ENCODE measurements at regions not wholly inside any gene's neighbourhood (a gene's known extent, or its start where the extent isn't known, plus 50 kb on each side); places are given as distances from the start of the nearest gene placed in this dataset.
"Not testable (repeated sequence)": the region's sequence is repeated elsewhere in the genome, so short reads cannot be mapped to it uniquely, and the experiment has no call there.

DNA sequence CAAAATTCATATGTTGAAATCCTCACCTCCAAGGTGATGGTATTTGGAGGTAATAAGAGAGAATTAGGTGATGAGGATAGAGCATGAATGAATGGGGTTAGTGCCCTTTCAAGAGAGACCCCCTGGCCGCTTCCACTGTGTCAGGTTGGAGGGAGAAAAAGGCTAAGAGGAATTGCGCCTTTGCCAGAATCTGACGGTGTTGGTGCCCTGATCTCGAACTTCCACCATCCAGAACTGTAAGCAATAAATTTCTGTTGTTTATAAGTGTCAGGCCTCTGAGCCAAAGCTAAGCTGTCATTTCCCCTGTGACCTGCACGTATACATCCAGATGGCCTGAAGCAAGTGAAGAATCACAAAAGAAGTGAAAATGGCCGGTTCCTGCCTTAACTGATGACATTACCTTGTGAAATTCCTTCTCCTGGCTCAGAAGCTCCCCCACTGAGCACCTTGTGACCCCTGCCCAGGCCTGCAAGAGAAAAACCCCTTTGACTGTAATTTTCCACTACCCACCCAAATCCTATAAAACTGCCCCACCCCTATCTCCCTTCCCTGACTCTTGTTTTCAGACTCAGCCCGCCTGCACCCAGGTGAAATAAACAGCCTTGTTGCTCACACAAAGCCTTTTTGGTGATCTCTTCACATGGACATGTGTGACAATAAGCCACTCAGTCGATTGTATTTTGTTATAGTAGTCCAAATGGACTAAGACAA lies 878.9 kb upstream of the GOT2 start:
- POLR2A ChIA-PET; H3K4me3 ChIP-seq (replicated peaks in 1 of 3; ENCODE audit: insufficient read depth in 1 of 3, low read depth in 2 of 3, low read length in 3 of 3); ATAC-seq; H3K79me2 ChIP-seq (ENCODE audit: insufficient read depth, low read length); H3K27me3 ChIP-seq (ENCODE audit: control insufficient read depth in 1 of 2, insufficient read depth in 2 of 2, low read length in 2 of 2); H3K9ac ChIP-seq (ENCODE audit: insufficient read depth, low read depth, low read length); H2AFZ ChIP-seq (ENCODE audit: low read length); BruUV-seq (replicated peaks); H3K27ac ChIP-seq (ENCODE audit: extremely low read length, insufficient read depth, low read length); intact Hi-C loops (cut with micrococcal nuclease; ENCODE audit: unreplicated experiment); in situ Hi-C loops (cut with HindIII; ENCODE audit: extremely low pct_ligation_motif_present, low pct_unique_long_range_greater_than_20kb); H3K4me2 ChIP-seq (ENCODE audit: low read depth, low read length); CTCF ChIA-PET (ENCODE audit: low intra/inter-chr PET ratio, low total read pairs); DNase-seq (ENCODE audit: low spot score); H3K4me1 ChIP-seq (ENCODE audit: insufficient read depth, low read length); FAIRE-seq; H4K20me1 ChIP-seq (ENCODE audit: insufficient read depth, low read length); H3K36me3 ChIP-seq (replicated peaks in 1 of 2; ENCODE audit: control insufficient read depth in 1 of 2, insufficient read depth in 2 of 2, low read length in 2 of 2): not testable (repeated sequence)
- 22% methylated on average over 8 of the region's 8 CpGs for WGBS (ENCODE audit: low lambda C conversion rate)
- H3K9me3 ChIP-seq (ENCODE audit: low read length): peaks cover 49% of the 10 kb centered on the region

DNA sequence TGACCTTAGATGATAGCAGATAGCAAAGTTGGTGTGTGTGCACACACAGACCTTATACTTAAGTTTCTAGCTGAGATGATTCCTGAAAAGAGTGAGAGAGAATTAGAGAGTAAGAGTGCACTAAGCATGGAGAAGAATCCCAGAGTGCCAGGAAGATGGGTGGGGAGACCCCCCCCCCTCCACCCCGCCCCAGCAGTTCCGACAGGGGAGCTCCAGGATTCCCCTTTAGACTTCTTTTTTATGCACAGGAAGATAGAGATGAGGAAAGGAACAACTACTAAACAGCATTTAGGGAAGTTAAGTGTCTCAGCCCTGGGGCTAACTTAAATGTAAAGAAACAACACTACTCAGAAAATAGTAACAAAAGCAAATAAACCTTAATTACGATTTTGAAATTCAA lies 878.0 kb upstream of the GOT2 start:
- BruUV-seq (replicated peaks): no TSS peak
- intact Hi-C loops (cut with micrococcal nuclease; ENCODE audit: unreplicated experiment): no loop called here
- in situ Hi-C loops (cut with HindIII; ENCODE audit: extremely low pct_ligation_motif_present, low pct_unique_long_range_greater_than_20kb): no loop called here
- H2AFZ ChIP-seq (ENCODE audit: low read length): no peak overlapping the region
- H3K36me3 ChIP-seq (replicated peaks in 1 of 2; ENCODE audit: control insufficient read depth in 1 of 2, insufficient read depth in 2 of 2, low read length in 2 of 2): no peaks in the 10 kb centered on the region
- H3K9me3 ChIP-seq (ENCODE audit: low read length): peaks cover 45% of the 10 kb centered on the region
- DNase-seq (ENCODE audit: low spot score): no peak
- H3K79me2 ChIP-seq (ENCODE audit: insufficient read depth, low read length): no peaks in the 10 kb centered on the region
- H4K20me1 ChIP-seq (ENCODE audit: insufficient read depth, low read length): no peaks in the 10 kb centered on the region
- H3K9ac ChIP-seq (ENCODE audit: insufficient read depth, low read depth, low read length): no peak overlapping the region
- H3K4me1 ChIP-seq (ENCODE audit: insufficient read depth, low read length): no peaks in the 10 kb centered on the region
- H3K27ac ChIP-seq (ENCODE audit: extremely low read length, insufficient read depth, low read length): no peak overlapping the region
- ATAC-seq: no peak
- FAIRE-seq: no peak
- H3K27me3 ChIP-seq (ENCODE audit: control insufficient read depth in 1 of 2, insufficient read depth in 2 of 2, low read length in 2 of 2): no peaks in the 10 kb centered on the region
- H3K4me3 ChIP-seq (replicated peaks in 1 of 3; ENCODE audit: insufficient read depth in 1 of 3, low read depth in 2 of 3, low read length in 3 of 3): no peak overlapping the region
- 2% methylated on average over 3 of the region's 3 CpGs for WGBS (ENCODE audit: low lambda C conversion rate)
- CTCF ChIA-PET (ENCODE audit: low intra/inter-chr PET ratio, low total read pairs): no interaction called here
- POLR2A ChIA-PET: no interaction called here
- no peak overlapping the region for H3K4me2 ChIP-seq (ENCODE audit: low read depth, low read length)
- no peak for TF ChIP-seq ZFP36L1 (CRISPR knock-in tag; IDR thresholded peaks at IDR 0.05)
- TF ChIP-seq MAFG (CRISPR knock-in tag; IDR thresholded peaks at IDR 0.05): no peak
- TF ChIP-seq, protein P1, sequence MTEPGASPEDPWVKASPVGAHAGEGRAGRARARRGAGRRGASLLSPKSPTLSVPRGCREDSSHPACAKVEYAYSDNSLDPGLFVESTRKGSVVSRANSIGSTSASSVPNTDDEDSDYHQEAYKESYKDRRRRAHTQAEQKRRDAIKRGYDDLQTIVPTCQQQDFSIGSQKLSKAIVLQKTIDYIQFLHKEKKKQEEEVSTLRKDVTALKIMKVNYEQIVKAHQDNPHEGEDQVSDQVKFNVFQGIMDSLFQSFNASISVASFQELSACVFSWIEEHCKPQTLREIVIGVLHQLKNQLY (CRISPR knock-in tag; IDR thresholded peaks at IDR 0.05): no peak
- no peak for TF ChIP-seq MBD4 (IDR thresholded peaks at IDR 0.05; ENCODE audit: borderline replicate concordance, low read length)
- TF ChIP-seq MYC (CRISPR knock-in tag; IDR thresholded peaks at IDR 0.05; ENCODE audit: borderline replicate concordance): no peak
- no peak for TF ChIP-seq HOMEZ (CRISPR knock-in tag; IDR thresholded peaks at IDR 0.05; ENCODE audit: low read depth)
- no peak for TF ChIP-seq ZNF33B (CRISPR knock-in tag; IDR thresholded peaks at IDR 0.05)
- TF ChIP-seq CBFB (CRISPR knock-in tag; IDR thresholded peaks at IDR 0.05): no peak
- TF ChIP-seq, protein P2, sequence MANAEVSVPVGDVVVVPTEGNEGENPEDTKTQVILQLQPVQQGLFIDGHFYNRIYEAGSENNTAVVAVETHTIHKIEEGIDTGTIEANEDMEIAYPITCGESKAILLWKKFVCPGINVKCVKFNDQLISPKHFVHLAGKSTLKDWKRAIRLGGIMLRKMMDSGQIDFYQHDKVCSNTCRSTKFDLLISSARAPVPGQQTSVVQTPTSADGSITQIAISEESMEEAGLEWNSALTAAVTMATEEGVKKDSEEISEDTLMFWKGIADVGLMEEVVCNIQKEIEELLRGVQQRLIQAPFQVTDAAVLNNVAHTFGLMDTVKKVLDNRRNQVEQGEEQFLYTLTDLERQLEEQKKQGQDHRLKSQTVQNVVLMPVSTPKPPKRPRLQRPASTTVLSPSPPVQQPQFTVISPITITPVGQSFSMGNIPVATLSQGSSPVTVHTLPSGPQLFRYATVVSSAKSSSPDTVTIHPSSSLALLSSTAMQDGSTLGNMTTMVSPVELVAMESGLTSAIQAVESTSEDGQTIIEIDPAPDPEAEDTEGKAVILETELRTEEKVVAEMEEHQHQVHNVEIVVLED (CRISPR knock-in tag; IDR thresholded peaks at IDR 0.05; ENCODE audit: borderline replicate concordance): no peak
- TF ChIP-seq ZNF776 (CRISPR knock-in tag; IDR thresholded peaks at IDR 0.05): no peak
- TF ChIP-seq ZNF879 (CRISPR knock-in tag; IDR thresholded peaks at IDR 0.05): no peak
- no peak for TF ChIP-seq NRL (CRISPR knock-in tag; IDR thresholded peaks at IDR 0.05; ENCODE audit: borderline replicate concordance)
- TF ChIP-seq HMG20A (CRISPR knock-in tag; IDR thresholded peaks at IDR 0.05; ENCODE audit: borderline replicate concordance): no peak

Measured in HepG2 (cell line).